Natural killer cell (primary cell): ENCODE measurements at regions not wholly inside any gene's neighbourhood (a gene's known extent, or its start where the extent isn't known, plus 50 kb on each side); places are given as distances from the start of the nearest gene placed in this dataset.

Source experiments
- ATAC-seq, 3 donors: fragments of 150-1000 bp in 2 of 3; fragments of 200-7000 bp in 1 of 3; cut with Tn5 transposase; 1 replicate in 1 of 3; 2 replicates in 2 of 3; pipeline ENCODE4 v1.10.0; 2021; ENCODE audit warnings: mild to moderate bottlenecking in 2 of 3, moderate library complexity in 2 of 3
- DNase-seq, 2 donors: peaks; one replicate each; pipeline versions ENCODE4 v3.0.0 to v3.0.0-alpha.2; 2013 to 2021; ENCODE audit warnings: mixed read lengths in 1 of 2
- H3K27ac ChIP-seq: one replicate; pipeline ENCODE4 v1.5.1; 2013; ENCODE audit warnings: mild to moderate bottlenecking, low read length
- H3K27me3 ChIP-seq: one replicate; pipeline ENCODE4 v1.6.1; 2013; ENCODE audit warnings: low read length; ENCODE audit not compliant: control insufficient read depth, insufficient read depth
- H3K36me3 ChIP-seq: one replicate; pipeline ENCODE4 v1.6.1; 2013; ENCODE audit warnings: low read length; ENCODE audit not compliant: control insufficient read depth, insufficient read depth
- H3K4me1 ChIP-seq: one replicate; pipeline ENCODE4 v1.6.1; 2013; ENCODE audit warnings: low read length; ENCODE audit not compliant: control insufficient read depth, insufficient read depth
- H3K4me3 ChIP-seq: one replicate; pipeline ENCODE4 v1.5.1; 2013; ENCODE audit warnings: low read length
- H3K9me3 ChIP-seq: one replicate; pipeline ENCODE4 v1.6.1; 2013; ENCODE audit warnings: low read length; ENCODE audit not compliant: control insufficient read depth, insufficient read depth
- H3K27ac Mint-ChIP-seq, 2 donors: one replicate each; pipeline ENCODE4 v1.8.0; 2022; ENCODE audit warnings: mild to moderate bottlenecking in 2 of 2, mixed read lengths in 2 of 2, moderate library complexity in 1 of 2
- H3K27me3 Mint-ChIP-seq, 2 donors: one replicate each; pipeline ENCODE4 v1.8.0; 2022; ENCODE audit warnings: low read depth in 2 of 2, mixed read lengths in 2 of 2
- H3K36me3 Mint-ChIP-seq: one replicate; pipeline ENCODE4 v1.8.0; 2022; ENCODE audit warnings: mixed read lengths
- H3K4me1 Mint-ChIP-seq, 2 donors: one replicate each; pipeline ENCODE4 v1.8.0; 2022; ENCODE audit warnings: mixed read lengths in 2 of 2
- H3K4me3 Mint-ChIP-seq: one replicate; pipeline ENCODE4 v1.8.0; 2022; ENCODE audit warnings: mild to moderate bottlenecking, moderate library complexity, mixed read lengths
- H3K9me3 Mint-ChIP-seq, 2 donors: one replicate each; pipeline ENCODE4 v1.8.0; 2022; ENCODE audit warnings: mixed read lengths in 2 of 2
- WGBS: methylation state at CpG from one replicate; pipeline ENCODE4 v1.1.7; 2013; ENCODE audit warnings: missing lambda C conversion rate; ENCODE audit not compliant: insufficient coverage; 5-methylcytosine and 5-hydroxymethylcytosine counted together
- intact Hi-C: fragments of 100-400 bp; cut with micrococcal nuclease; formaldehyde crosslinking; loops from one replicate; pipeline ENCODE4 v1.14.2; 2022
- TF ChIP-seq, protein P1 (sequence below): fragments of 200-600 bp; IDR thresholded peaks from one replicate; pipeline ENCODE4 v1.8.0; 2022; ENCODE audit warnings: antibody characterized with exemption

DNA sequence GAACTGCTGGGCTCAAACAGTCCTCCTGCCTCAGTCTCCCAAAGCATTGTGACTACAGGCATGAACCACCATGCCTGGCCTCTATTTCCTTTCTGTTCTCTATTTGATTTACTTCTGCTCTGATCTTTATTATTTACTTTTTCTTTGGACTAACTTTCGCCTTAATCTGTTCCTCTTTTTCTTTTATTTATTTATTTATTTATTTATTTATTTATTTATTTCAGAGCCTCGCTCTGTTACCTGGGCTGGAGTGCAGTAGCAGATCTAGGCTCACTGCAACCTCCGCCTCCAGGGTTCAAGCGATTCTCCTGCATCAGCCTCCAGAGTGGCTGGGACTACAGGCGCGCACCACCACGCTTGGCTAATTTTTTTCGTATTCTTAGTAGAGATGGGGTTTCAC is 1158.3 kb upstream of the GOT2 start:
- WGBS: 98% methylated on average over 7 of the region's 8 CpGs
- H3K27ac ChIP-seq: no peak overlapping the region
- H3K4me1 ChIP-seq: no peaks in the 10 kb centered on the region
- TF ChIP-seq, protein P1, sequence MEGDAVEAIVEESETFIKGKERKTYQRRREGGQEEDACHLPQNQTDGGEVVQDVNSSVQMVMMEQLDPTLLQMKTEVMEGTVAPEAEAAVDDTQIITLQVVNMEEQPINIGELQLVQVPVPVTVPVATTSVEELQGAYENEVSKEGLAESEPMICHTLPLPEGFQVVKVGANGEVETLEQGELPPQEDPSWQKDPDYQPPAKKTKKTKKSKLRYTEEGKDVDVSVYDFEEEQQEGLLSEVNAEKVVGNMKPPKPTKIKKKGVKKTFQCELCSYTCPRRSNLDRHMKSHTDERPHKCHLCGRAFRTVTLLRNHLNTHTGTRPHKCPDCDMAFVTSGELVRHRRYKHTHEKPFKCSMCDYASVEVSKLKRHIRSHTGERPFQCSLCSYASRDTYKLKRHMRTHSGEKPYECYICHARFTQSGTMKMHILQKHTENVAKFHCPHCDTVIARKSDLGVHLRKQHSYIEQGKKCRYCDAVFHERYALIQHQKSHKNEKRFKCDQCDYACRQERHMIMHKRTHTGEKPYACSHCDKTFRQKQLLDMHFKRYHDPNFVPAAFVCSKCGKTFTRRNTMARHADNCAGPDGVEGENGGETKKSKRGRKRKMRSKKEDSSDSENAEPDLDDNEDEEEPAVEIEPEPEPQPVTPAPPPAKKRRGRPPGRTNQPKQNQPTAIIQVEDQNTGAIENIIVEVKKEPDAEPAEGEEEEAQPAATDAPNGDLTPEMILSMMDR: no peak
- Mint-ChIP-seq H3K4me1 (no peaks in the 10 kb centered on the region), H3K27ac (no peak overlapping the region), H3K9me3 (peaks cover 21 to 43% of the 10 kb centered on the region in 2 donors), H3K4me3 (no peak overlapping the region), H3K36me3 (peaks cover 16% of the 10 kb centered on the region), H3K27me3 (no peaks in the 10 kb centered on the region)
- DNase-seq (no peak), ATAC-seq (no peak)
- H3K9me3 ChIP-seq: peaks cover 5% of the 10 kb centered on the region
- intact Hi-C loops: no loop called here
- no peaks in the 10 kb centered on the region for H3K36me3 ChIP-seq
- no peaks in the 10 kb centered on the region for H3K27me3 ChIP-seq
- H3K4me3 ChIP-seq: no peak overlapping the region

DNA sequence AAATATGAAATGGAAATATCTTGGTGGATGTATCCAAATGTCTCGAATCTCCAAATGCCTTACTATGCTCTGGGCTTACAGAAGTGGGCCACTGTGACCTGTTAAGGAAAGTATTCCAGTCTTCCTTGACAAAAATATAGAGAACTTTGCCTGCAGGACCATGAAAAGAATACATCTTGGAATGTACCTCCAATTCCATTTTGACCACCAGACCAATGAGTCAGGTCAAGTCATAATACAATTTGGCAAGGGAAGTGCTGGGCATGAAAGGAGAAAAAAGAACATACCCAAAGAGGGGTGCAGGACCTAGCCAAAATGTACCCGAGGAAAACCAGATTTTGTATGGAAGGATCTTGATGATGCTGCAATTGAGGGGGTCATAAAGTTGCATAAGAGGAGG is 1153.7 kb upstream of the GOT2 start:
- no peak overlapping the region for H3K27ac ChIP-seq
- Mint-ChIP-seq H3K36me3 (no peaks in the 10 kb centered on the region), H3K27ac (no peak overlapping the region), H3K4me1 (no peaks in the 10 kb centered on the region), H3K4me3 (no peak overlapping the region), H3K9me3 (peaks cover 14 to 24% of the 10 kb centered on the region in 2 donors), H3K27me3 (no peaks in the 10 kb centered on the region)
- no peak for ATAC-seq
- no peaks in the 10 kb centered on the region for H3K4me1 ChIP-seq
- no peak overlapping the region for H3K4me3 ChIP-seq
- TF ChIP-seq, protein P1: no peak
- 75% methylated on average over 2 of the region's 2 CpGs for WGBS
- H3K9me3 ChIP-seq: no peaks in the 10 kb centered on the region
- intact Hi-C loops: loop anchor here (10.0 kb wide), 1 partner anchor 57 kb away; no protein-coding TSS in a partner anchor
- DNase-seq: no peak
- H3K27me3 ChIP-seq: no peaks in the 10 kb centered on the region
- no peaks in the 10 kb centered on the region for H3K36me3 ChIP-seq

DNA sequence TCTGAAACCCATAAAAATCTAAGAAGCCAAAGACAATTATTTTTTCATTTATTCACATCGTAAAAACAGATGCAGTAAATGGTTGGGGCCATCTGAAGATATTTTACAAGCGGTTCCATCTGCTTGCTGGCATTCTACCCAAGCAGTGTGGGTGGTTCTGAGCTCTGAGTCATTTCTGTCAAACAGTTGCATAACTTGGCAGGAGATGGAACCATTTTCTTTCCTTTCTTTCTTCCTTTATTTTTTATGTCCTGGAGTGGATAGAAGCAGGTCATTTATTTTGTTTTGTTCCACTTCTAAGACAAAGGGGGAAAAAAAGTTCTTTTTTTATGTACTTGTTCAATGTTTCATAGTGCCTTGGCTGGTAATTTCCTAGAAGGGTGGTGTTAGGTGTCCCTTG is 1151.9 kb upstream of the GOT2 start:
- DNase-seq (no peak), ATAC-seq (no peak)
- H3K9me3 ChIP-seq: no peaks in the 10 kb centered on the region
- H3K27ac Mint-ChIP-seq: no peak overlapping the region
- H3K36me3 Mint-ChIP-seq: no peaks in the 10 kb centered on the region
- intact Hi-C loops: loop anchor here (10.0 kb wide), 1 partner anchor 59 kb away; no protein-coding TSS in a partner anchor
- no peaks in the 10 kb centered on the region for H3K4me1 Mint-ChIP-seq
- no peak overlapping the region for H3K4me3 ChIP-seq
- no peak overlapping the region for H3K4me3 Mint-ChIP-seq
- TF ChIP-seq, protein P1: no peak
- WGBS: 88% methylated on average over 2 of the region's 2 CpGs
- H3K36me3 ChIP-seq: no peaks in the 10 kb centered on the region
- no peak overlapping the region for H3K27ac ChIP-seq
- H3K27me3 ChIP-seq: no peaks in the 10 kb centered on the region
- peaks cover 9 to 19% of the 10 kb centered on the region in 2 donors for H3K9me3 Mint-ChIP-seq
- H3K27me3 Mint-ChIP-seq: no peaks in the 10 kb centered on the region
- H3K4me1 ChIP-seq: no peaks in the 10 kb centered on the region

DNA sequence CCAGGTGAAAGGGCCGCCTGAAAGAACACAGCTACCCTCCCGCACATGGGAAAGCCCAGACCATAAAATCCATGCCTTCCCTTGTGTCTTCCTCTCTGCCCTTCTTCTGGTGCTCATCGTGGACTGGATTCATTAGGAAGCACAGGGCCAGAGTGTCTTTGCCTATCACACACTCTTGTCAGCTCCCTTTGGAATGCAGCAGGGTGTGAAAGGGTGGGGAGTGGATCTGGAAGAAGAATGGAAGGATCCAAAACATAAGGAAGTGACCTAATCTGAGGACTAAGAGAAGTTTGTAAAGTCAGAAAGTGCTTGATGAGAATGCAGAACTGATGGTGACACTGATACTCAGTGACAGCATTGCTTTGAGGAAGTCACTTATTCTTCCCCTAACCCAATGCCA is 1147.3 kb upstream of the GOT2 start:
- Mint-ChIP-seq H3K4me1 (no peaks in the 10 kb centered on the region), H3K27me3 (no peaks in the 10 kb centered on the region), H3K9me3 (peaks cover 9 to 11% of the 10 kb centered on the region in 2 donors), H3K36me3 (no peaks in the 10 kb centered on the region), H3K27ac (no peak overlapping the region), H3K4me3 (no peak overlapping the region)
- intact Hi-C loops: loop anchor here (10.0 kb wide), 1 partner anchor 63 kb away; no protein-coding TSS in a partner anchor
- H3K9me3 ChIP-seq: no peaks in the 10 kb centered on the region
- H3K4me3 ChIP-seq: no peak overlapping the region
- WGBS: 71% methylated on average over 3 of the region's 3 CpGs
- H3K27ac ChIP-seq: no peak overlapping the region
- no peaks in the 10 kb centered on the region for H3K27me3 ChIP-seq
- ATAC-seq (no peak), DNase-seq (no peak)
- TF ChIP-seq, protein P1: no peak
- no peaks in the 10 kb centered on the region for H3K4me1 ChIP-seq
- no peaks in the 10 kb centered on the region for H3K36me3 ChIP-seq
